SK-MEL-5 (cell line): ENCODE measurements at regions not wholly inside any gene's neighbourhood (a gene's known extent, or its start where the extent isn't known, plus 50 kb on each side); places are given as distances from the start of the nearest gene placed in this dataset.
"Not testable (repeated sequence)": the region's sequence is repeated elsewhere in the genome, so short reads cannot be mapped to it uniquely, and the experiment has no call there.

ENCODE experiments used
- DNase-seq: peaks from one replicate; pipeline ENCODE4 v3.0.0-alpha.2; 2016; ENCODE audit warnings: low read depth, low spot score
- in situ Hi-C: cut with HindIII; loops from 2 replicates; pipeline ENCODE4 v1.10.0; 2016; ENCODE audit warnings: low sequenced_read_pairs, high pct_unique_total_duplicates, low pct_unique_long_range_greater_than_20kb

- in situ Hi-C loops, result no loop called here
- DNase-seq, result no peak
These were observed 889.8 kb downstream of the CDH8 start for GRCh38 chr16:61146429-61146828.

GRCh38 chr16:61131447-61131846 is 904.8 kb downstream of the CDH8 start:
- DNase-seq, result no peak
- in situ Hi-C loops, result no loop called here

- in situ Hi-C loops, result no loop called here
These were observed 907.5 kb downstream of the CDH8 start for GRCh38 chr16:61128545-61129323.

GRCh38 chr16:61105544-61105943 is 930.7 kb downstream of the CDH8 start:
- in situ Hi-C loops, result no loop called here
- DNase-seq, result no peak

More at GRCh38 chr16:61128545-61129323, 907.5 kb downstream of the CDH8 start:
- DNase-seq, result no peak

- in situ Hi-C loops, result no loop called here
These were observed 937.7 kb downstream of the CDH8 start for GRCh38 chr16:61098505-61098904.

GRCh38 chr16:61091300-61091699 is 944.9 kb downstream of the CDH8 start:
- in situ Hi-C loops, DNase-seq: not testable (repeated sequence)

More at GRCh38 chr16:61098505-61098904, 937.7 kb downstream of the CDH8 start:
- no peak for DNase-seq

- in situ Hi-C loops, result no loop called here
- no peak for DNase-seq
These were observed 952.5 kb downstream of the CDH8 start for GRCh38 chr16:61083711-61084110.

- in situ Hi-C loops, result no loop called here
- DNase-seq, result no peak
These were observed 961.9 kb downstream of the CDH8 start for GRCh38 chr16:61074324-61074723.

- in situ Hi-C loops, result no loop called here
- no peak for DNase-seq
These were observed 978.6 kb downstream of the CDH8 start for GRCh38 chr16:61057635-61058034.

GRCh38 chr16:61050547-61050946 is 985.7 kb downstream of the CDH8 start:
- in situ Hi-C loops, result no loop called here
- DNase-seq, result no peak

GRCh38 chr16:61045931-61046330 is 990.3 kb downstream of the CDH8 start:
- DNase-seq, result no peak
- in situ Hi-C loops, result no loop called here

GRCh38 chr16:61042737-61043136 is 993.5 kb downstream of the CDH8 start:
- in situ Hi-C loops, result no loop called here
- no peak for DNase-seq

GRCh38 chr16:61030616-61031015 is 1005.6 kb downstream of the CDH8 start:
- DNase-seq, result no peak
- in situ Hi-C loops, result no loop called here

GRCh38 chr16:61024180-61024900 is 1011.9 kb downstream of the CDH8 start:
- DNase-seq, result no peak
- in situ Hi-C loops, result no loop called here

GRCh38 chr16:61014869-61015268 is 1021.4 kb downstream of the CDH8 start:
- DNase-seq, result peak; percentile 52
- in situ Hi-C loops, result no loop called here

GRCh38 chr16:61007694-61008093 is 1028.5 kb downstream of the CDH8 start:
- peak; percentile 45 for DNase-seq
- in situ Hi-C loops, result no loop called here

- no peak for DNase-seq
- in situ Hi-C loops, result no loop called here
These were observed 1030.3 kb downstream of the CDH8 start for GRCh38 chr16:61005952-61006351.

GRCh38 chr16:61002479-61003204 is 1033.6 kb downstream of the CDH8 start:
- no peak for DNase-seq
- in situ Hi-C loops, result no loop called here
